ENCODE measurements at regions not wholly inside any gene's neighbourhood (a gene's known extent, or its start where the extent isn't known, plus 50 kb on each side); places are given as distances from the start of the nearest gene placed in this dataset.

DNA sequence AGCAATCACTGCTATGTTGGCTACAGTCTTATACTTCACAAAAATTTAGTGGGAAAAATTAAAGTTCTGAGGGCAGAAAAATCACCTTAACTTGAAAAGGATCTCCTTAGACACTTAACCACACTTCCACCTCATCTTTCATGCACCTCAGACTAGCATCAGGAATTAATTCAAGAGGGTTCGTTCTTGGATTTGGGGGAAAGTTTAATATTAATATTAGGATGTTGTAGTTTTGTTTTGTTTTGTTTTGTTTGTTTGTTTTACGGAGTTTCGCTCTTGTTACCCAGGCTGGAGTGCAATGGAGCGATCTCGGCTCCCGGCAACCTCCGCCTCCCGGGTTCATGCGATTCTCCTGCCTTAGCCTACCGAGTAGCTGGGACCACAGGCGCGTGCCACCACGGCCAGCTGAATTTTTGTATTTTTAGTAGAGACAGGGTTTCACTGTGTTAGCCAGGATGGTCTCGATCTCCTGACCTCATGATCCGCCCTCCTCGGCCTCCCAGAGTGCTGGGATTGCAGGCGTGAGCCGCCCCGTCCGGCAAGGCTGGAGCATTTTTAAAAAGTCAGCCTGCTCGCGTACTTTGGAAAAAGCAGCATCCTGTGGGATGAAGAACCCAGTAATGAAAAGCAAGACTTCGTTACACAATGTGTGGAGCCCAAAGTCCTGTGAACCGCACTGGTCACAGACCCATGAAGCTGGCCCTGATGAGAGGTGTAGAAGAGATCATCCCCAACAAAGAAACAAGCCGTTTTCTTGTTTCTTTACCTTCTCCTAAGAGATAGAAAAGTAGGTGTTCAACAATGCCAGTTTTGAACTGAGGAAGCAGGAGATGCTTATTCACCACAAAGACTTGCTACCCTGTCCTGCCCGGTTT, 194.9 kb downstream of the GPX5 start:
- TF ChIP-seq POLR2A (IDR thresholded peaks at IDR 0.05) (no peak), CTCF (IDR thresholded peaks at IDR 0.05) (no peak)

All from ovary (tissue), 3 donors.